ENCODE measurements at regions not wholly inside any gene's neighbourhood (a gene's known extent, or its start where the extent isn't known, plus 50 kb on each side); places are given as distances from the start of the nearest gene placed in this dataset.

- ATAC-seq (ENCODE audit: low read depth), result no peak
- no peak overlapping the region for H3K56ac ChIP-seq (ENCODE audit: extremely low read depth, insufficient read depth, low read length)
Measured at GRCh38 chr6:163888030-163888819, 473.7 kb downstream of the QKI start.

More at GRCh38 chr6:163888030-163888819, 473.7 kb downstream of the QKI start:
- no peak overlapping the region for H3K27ac ChIP-seq (ENCODE audit: insufficient read depth, low read length)
- intact Hi-C loops (cut with micrococcal nuclease) (loop anchor here (2.0 kb wide), 1 partner anchor 59 kb away; no protein-coding TSS in a partner anchor), in situ Hi-C loops (cut with MboI; ENCODE audit: low sequenced_read_pairs) (no loop called here), dilution Hi-C loops (cut with HindIII; ENCODE audit: low sequenced_read_pairs, unreplicated experiment) (no loop called here)
- H3K14ac ChIP-seq (replicated peaks; ENCODE audit: low read depth, low read length), result no peak overlapping the region
- H3K18ac ChIP-seq (ENCODE audit: low read depth, low read length), result no peak overlapping the region
- no peaks in the 10 kb centered on the region for H3K4me1 ChIP-seq (ENCODE audit: control insufficient read depth, insufficient read depth, low read length)
- ChIA-PET CTCF (no interaction called here), POLR2A (ENCODE audit: unreplicated experiment) (no interaction called here)
- no peak overlapping the region for H2BK20ac ChIP-seq (ENCODE audit: low read depth, low read length)
- no peak for DNase-seq
- no peak overlapping the region for H2AFZ ChIP-seq (replicated peaks; ENCODE audit: low read length, poor library complexity)
- H3K4me2 ChIP-seq (ENCODE audit: low read depth, low read length), result no peak overlapping the region
- H3K4ac ChIP-seq (ENCODE audit: low read depth, low read length), result no peak overlapping the region
- H4K20me1 ChIP-seq (ENCODE audit: insufficient read depth, low read length), result no peaks in the 10 kb centered on the region
- H2BK120ac ChIP-seq (ENCODE audit: low read depth, low read length), result no peak overlapping the region
- no CpG with 5 or more reads among the region's 2 CpGs for WGBS, 2 experiments (ENCODE audit: extremely low coverage in 2 of 2, insufficient read length in 1 of 2)
- H3K36me3 ChIP-seq (ENCODE audit: control insufficient read depth, insufficient read depth, low read length), result no peaks in the 10 kb centered on the region
- H2BK15ac ChIP-seq (ENCODE audit: low read depth, low read length), result no peak overlapping the region
- no peaks in the 10 kb centered on the region; the same call in 1 of the 2 replicates for H3K27me3 ChIP-seq (ENCODE audit: control insufficient read depth, insufficient read depth, low read length)
- H2AK5ac ChIP-seq (ENCODE audit: low read depth, low read length), result no peak overlapping the region
- no peak for TF ChIP-seq BHLHE40 (IDR thresholded peaks at IDR 0.05; ENCODE audit: low read depth, low read length)
- TF ChIP-seq MAZ (IDR thresholded peaks at IDR 0.05; ENCODE audit: borderline replicate concordance, low read depth, low read length), result no peak
- TF ChIP-seq ELK1 (IDR thresholded peaks at IDR 0.05; ENCODE audit: borderline replicate concordance, low read depth, low read length), result no peak
- no peak for TF ChIP-seq USF2 (IDR thresholded peaks at IDR 0.05; ENCODE audit: low read depth, low read length)
- no peak overlapping the region for H4K5ac ChIP-seq (ENCODE audit: low read depth, low read length)
- no peak overlapping the region for H3K9ac ChIP-seq (ENCODE audit: low read depth, low read length)
- no peak overlapping the region for H2BK5ac ChIP-seq (ENCODE audit: low read depth, low read length, poor library complexity, severe bottlenecking)
- H3K4me3 ChIP-seq (ENCODE audit: insufficient read depth, low read depth, low read length), result no peak overlapping the region
- no TSS peak for BruUV-seq (replicated peaks)
- H3K23ac ChIP-seq (ENCODE audit: low read depth, low read length), result no peak overlapping the region
- H3K9me1 ChIP-seq (ENCODE audit: insufficient read depth, low read length), result no peaks in the 10 kb centered on the region
- no peak overlapping the region for H2AK9ac ChIP-seq (replicated peaks; ENCODE audit: low read depth, low read length, poor library complexity)
- H3K9me3 ChIP-seq (ENCODE audit: control insufficient read depth, insufficient read depth, low read length), result no peaks in the 10 kb centered on the region
- no peak overlapping the region for H4K91ac ChIP-seq (ENCODE audit: insufficient read depth, low read depth, low read length)
- no peak overlapping the region for H4K8ac ChIP-seq (ENCODE audit: low read depth in 2 of 2, low read length in 2 of 2)
- H3K79me1 ChIP-seq (ENCODE audit: low read depth in 1 of 2, low read length in 2 of 2), result no peaks in the 10 kb centered on the region

All from IMR-90 (cell line).